DND-41 (cell line): ENCODE measurements at regions not wholly inside any gene's neighbourhood (a gene's known extent, or its start where the extent isn't known, plus 50 kb on each side); places are given as distances from the start of the nearest gene placed in this dataset.

Source experiments
- ATAC-seq: fragments of 200-7000 bp; cut with Tn5 transposase; 3 replicates; pipeline ENCODE4 v1.9.1; 2021; ENCODE audit warnings: low read depth; ENCODE audit not compliant: insufficient read depth
- DNase-seq: peaks from one replicate; pipeline ENCODE4 v3.0.0-alpha.2; 2020
- H2AFZ ChIP-seq: 2 replicates; pipeline ENCODE4 v1.6.0; 2012; ENCODE audit warnings: low read depth, low read length
- H3K27ac ChIP-seq: 2 replicates; pipeline ENCODE4 v1.5.1; 2012; ENCODE audit warnings: low read length, inconsistent platforms
- H3K27me3 ChIP-seq: fragments of 200-600 bp; sonication (generic); 2 replicates; pipeline ENCODE4 v1.6.0; 2012; ENCODE audit warnings: low read length, mild to moderate bottlenecking, inconsistent platforms; ENCODE audit not compliant: insufficient read depth, poor library complexity
- H3K36me3 ChIP-seq: 2 replicates; pipeline ENCODE4 v1.5.1; 2012; ENCODE audit warnings: low read length, inconsistent platforms; ENCODE audit not compliant: insufficient read depth
- H3K4me1 ChIP-seq: 2 replicates; pipeline ENCODE4 v1.5.1; 2012; ENCODE audit warnings: mild to moderate bottlenecking, low read length; ENCODE audit not compliant: insufficient read depth
- H3K4me2 ChIP-seq: 2 replicates; pipeline ENCODE4 v1.6.0; 2012; ENCODE audit warnings: mild to moderate bottlenecking, moderate library complexity, low read length, inconsistent platforms; ENCODE audit not compliant: insufficient read depth
- H3K4me3 ChIP-seq, 2 experiments: fragments of 200-600 bp in 1 of 2; shearing (Covaris generic) in 1 of 2; 2 replicates each; pipeline ENCODE4 v1.5.1; 2012 to 2016; ENCODE audit warnings: inconsistent platforms in 2 of 2, low read length in 2 of 2, mild to moderate bottlenecking in 2 of 2, low read depth in 1 of 2, moderate library complexity in 1 of 2
- H3K79me2 ChIP-seq: 2 replicates; pipeline ENCODE4 v1.6.0; 2012; ENCODE audit warnings: low read length, inconsistent platforms; ENCODE audit not compliant: insufficient read depth
- H3K9ac ChIP-seq: 2 replicates; pipeline ENCODE4 v1.6.0; 2012; ENCODE audit warnings: low read depth, mild to moderate bottlenecking, inconsistent platforms, low read length, moderate library complexity
- H3K9me3 ChIP-seq: 2 replicates; pipeline ENCODE4 v1.5.1; 2012; ENCODE audit warnings: low read length, moderate library complexity, mild to moderate bottlenecking, inconsistent platforms; ENCODE audit not compliant: insufficient read depth, severe bottlenecking
- H4K20me1 ChIP-seq: 2 replicates; pipeline ENCODE4 v1.6.0; 2012; ENCODE audit warnings: low read length; ENCODE audit not compliant: insufficient read depth
- EZH2 ChIP-seq: IDR thresholded peaks from 3 replicates; pipeline ENCODE4 v1.6.1; 2012; ENCODE audit warnings: borderline replicate concordance, low read depth, mild to moderate bottlenecking, moderate library complexity, low read length, inconsistent platforms; ENCODE audit not compliant: severe bottlenecking
- TF ChIP-seq, protein P1 (sequence below): IDR thresholded peaks from 2 replicates; pipeline ENCODE4 v1.5.1; 2012; ENCODE audit warnings: borderline replicate concordance, low read length, moderate library complexity, mild to moderate bottlenecking; ENCODE audit not compliant: poor library complexity, severe bottlenecking; ENCODE audit errors: extremely low read depth

DNA sequence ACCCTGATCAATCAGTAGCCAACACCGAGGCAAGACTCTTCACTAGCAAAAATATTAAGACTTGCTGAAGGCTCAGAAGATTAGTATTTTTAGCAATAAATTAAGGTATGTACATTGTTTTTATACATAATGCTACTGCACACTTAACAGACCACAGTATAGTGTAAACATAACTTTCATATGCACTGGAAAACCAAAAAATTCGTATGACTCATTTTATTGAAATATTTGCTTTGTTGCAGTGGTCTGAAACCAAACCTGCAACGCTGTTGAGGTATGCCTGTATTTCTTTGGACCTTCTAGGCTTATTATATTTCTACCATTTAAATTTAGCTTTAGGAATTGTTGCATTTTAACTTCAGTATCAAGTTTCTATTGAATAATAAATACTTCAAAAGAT, 65.8 kb upstream of the BCL9 start:
- TF ChIP-seq, protein P1, sequence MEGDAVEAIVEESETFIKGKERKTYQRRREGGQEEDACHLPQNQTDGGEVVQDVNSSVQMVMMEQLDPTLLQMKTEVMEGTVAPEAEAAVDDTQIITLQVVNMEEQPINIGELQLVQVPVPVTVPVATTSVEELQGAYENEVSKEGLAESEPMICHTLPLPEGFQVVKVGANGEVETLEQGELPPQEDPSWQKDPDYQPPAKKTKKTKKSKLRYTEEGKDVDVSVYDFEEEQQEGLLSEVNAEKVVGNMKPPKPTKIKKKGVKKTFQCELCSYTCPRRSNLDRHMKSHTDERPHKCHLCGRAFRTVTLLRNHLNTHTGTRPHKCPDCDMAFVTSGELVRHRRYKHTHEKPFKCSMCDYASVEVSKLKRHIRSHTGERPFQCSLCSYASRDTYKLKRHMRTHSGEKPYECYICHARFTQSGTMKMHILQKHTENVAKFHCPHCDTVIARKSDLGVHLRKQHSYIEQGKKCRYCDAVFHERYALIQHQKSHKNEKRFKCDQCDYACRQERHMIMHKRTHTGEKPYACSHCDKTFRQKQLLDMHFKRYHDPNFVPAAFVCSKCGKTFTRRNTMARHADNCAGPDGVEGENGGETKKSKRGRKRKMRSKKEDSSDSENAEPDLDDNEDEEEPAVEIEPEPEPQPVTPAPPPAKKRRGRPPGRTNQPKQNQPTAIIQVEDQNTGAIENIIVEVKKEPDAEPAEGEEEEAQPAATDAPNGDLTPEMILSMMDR, result no peak
- no peak for TF ChIP-seq EZH2
- no peak for DNase-seq
- H3K36me3 ChIP-seq, result no peaks in the 10 kb centered on the region
- no peak overlapping the region for H2AFZ ChIP-seq
- no peak for ATAC-seq
- H3K27me3 ChIP-seq, result no peaks in the 10 kb centered on the region
- H3K4me1 ChIP-seq, result no peaks in the 10 kb centered on the region
- H3K79me2 ChIP-seq, result no peaks in the 10 kb centered on the region
- H4K20me1 ChIP-seq, result no peaks in the 10 kb centered on the region
- H3K4me3 ChIP-seq, result no peak overlapping the region
- H3K9me3 ChIP-seq, result no peaks in the 10 kb centered on the region
- no peak overlapping the region for H3K9ac ChIP-seq
- H3K27ac ChIP-seq, result no peak overlapping the region
- no peak overlapping the region for H3K4me2 ChIP-seq

GRCh38 chr1:147478521-147478920, 62.8 kb upstream of the BCL9 start:
- Histone ChIP-seq H3K4me2 (no peak overlapping the region), H3K79me2 (no peaks in the 10 kb centered on the region), H3K36me3 (no peaks in the 10 kb centered on the region), H2AFZ (no peak overlapping the region), H3K27me3 (no peaks in the 10 kb centered on the region), H3K9me3 (no peaks in the 10 kb centered on the region), H4K20me1 (no peaks in the 10 kb centered on the region), H3K27ac (no peak overlapping the region), H3K4me3 (no peak overlapping the region), H3K9ac (no peak overlapping the region), H3K4me1 (no peaks in the 10 kb centered on the region)
- ATAC-seq (no peak), DNase-seq (no peak)
- TF ChIP-seq, protein P1, result no peak
- TF ChIP-seq EZH2, result no peak

DNA sequence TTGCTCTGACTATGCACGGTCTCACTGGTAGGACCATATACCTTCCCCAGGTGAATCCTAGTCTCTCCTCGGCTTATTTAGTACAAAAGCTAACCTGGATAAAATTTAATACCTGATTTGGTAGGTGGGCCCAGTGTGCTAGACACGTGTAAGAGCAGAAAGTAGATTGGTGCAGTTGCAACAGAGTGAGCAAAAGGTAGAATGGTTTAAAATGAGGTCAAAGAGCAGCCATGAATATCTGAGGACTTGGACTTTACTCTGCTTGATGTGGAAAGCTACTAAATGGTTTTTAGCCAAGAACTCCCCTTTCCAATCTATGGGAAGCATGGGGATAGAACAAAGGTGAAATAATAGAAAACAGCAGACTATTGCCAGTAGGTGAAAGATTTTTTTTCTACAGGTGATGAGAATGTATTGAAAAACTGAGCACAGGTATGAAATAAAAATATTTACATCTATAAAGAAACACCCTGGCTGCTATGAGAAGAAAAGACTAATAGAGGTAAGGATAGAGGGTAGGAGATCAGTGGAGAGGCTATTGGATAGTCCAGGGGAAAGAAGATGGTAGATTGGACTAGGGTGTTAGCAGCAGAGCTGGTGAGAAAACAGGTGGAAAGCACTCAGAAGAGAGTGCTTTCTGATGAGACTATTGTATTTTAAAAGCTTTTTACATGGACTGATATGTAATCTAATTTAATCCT, 61.3 kb upstream of the BCL9 start:
- no peak for ATAC-seq
- H3K9ac ChIP-seq, result no peak overlapping the region
- TF ChIP-seq, protein P1, result no peak
- H3K4me3 ChIP-seq, result no peak overlapping the region
- H3K27me3 ChIP-seq, result no peaks in the 10 kb centered on the region
- H3K79me2 ChIP-seq, result no peaks in the 10 kb centered on the region
- DNase-seq, result no peak
- no peak overlapping the region for H2AFZ ChIP-seq
- H3K27ac ChIP-seq, result no peak overlapping the region
- H4K20me1 ChIP-seq, result no peaks in the 10 kb centered on the region
- H3K36me3 ChIP-seq, result no peaks in the 10 kb centered on the region
- no peaks in the 10 kb centered on the region for H3K4me1 ChIP-seq
- no peaks in the 10 kb centered on the region for H3K9me3 ChIP-seq
- no peak overlapping the region for H3K4me2 ChIP-seq

DNA sequence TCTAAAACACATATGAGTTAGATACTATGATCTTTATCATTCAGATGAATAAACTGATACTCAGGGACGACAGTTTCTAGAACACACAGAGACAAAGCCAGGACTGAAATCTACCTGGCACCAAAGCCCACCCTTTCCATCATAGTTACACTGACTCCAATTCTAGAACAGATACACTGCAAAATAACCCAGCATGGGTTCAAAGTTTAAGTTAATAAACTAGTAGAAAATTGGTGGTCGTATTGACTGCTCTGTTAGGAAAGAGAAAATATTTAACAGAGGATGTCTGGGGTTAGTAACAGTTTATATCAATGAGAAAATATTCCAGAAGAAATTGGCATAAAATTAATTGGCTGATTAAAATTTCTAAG, 60.8 kb upstream of the BCL9 start:
- Histone ChIP-seq H3K4me2 (no peak overlapping the region), H3K4me1 (no peaks in the 10 kb centered on the region), H3K36me3 (no peaks in the 10 kb centered on the region), H3K4me3 (no peak overlapping the region), H2AFZ (no peak overlapping the region), H4K20me1 (no peaks in the 10 kb centered on the region), H3K79me2 (no peaks in the 10 kb centered on the region), H3K27me3 (no peaks in the 10 kb centered on the region), H3K27ac (no peak overlapping the region), H3K9me3 (no peaks in the 10 kb centered on the region), H3K9ac (no peak overlapping the region)
- TF ChIP-seq, protein P1, result no peak
- TF ChIP-seq EZH2, result no peak
- DNase-seq (no peak), ATAC-seq (no peak)
